Muscle layer of duodenum (tissue), 2 donors: ENCODE measurements at regions not wholly inside any gene's neighbourhood (a gene's known extent, or its start where the extent isn't known, plus 50 kb on each side); places are given as distances from the start of the nearest gene placed in this dataset.

Experiments used
- H3K27ac ChIP-seq: one replicate; pipeline ENCODE4 v1.7.0; 2013; ENCODE audit warnings: mild to moderate bottlenecking, low read length
- H3K27me3 ChIP-seq: one replicate; pipeline ENCODE4 v1.7.0; 2013; ENCODE audit warnings: low read depth, mild to moderate bottlenecking, control low read depth, low read length
- H3K36me3 ChIP-seq, 2 donors: one replicate each; pipeline ENCODE4 v1.7.0; 2013; ENCODE audit warnings: low read length in 2 of 2, control low read depth in 1 of 2, mild to moderate bottlenecking in 1 of 2; ENCODE audit not compliant: insufficient read depth in 2 of 2, control insufficient read depth in 1 of 2
- H3K4me1 ChIP-seq, 2 donors: one replicate each; pipeline ENCODE4 v1.7.0; 2013; ENCODE audit warnings: low read length in 2 of 2, mild to moderate bottlenecking in 2 of 2, control low read depth in 1 of 2, moderate library complexity in 1 of 2; ENCODE audit not compliant: insufficient read depth in 2 of 2, control insufficient read depth in 1 of 2
- H3K4me3 ChIP-seq, 2 donors: one replicate each; pipeline ENCODE4 v1.7.0; 2013; ENCODE audit warnings: low read length in 2 of 2, low read depth in 1 of 2, mild to moderate bottlenecking in 1 of 2
- H3K9me3 ChIP-seq, 2 donors: one replicate each; pipeline ENCODE4 v1.7.0; 2013; ENCODE audit warnings: low read length in 2 of 2, control low read depth in 1 of 2, mild to moderate bottlenecking in 1 of 2; ENCODE audit not compliant: control insufficient read depth in 1 of 2
- donor health status: healthy.

DNA sequence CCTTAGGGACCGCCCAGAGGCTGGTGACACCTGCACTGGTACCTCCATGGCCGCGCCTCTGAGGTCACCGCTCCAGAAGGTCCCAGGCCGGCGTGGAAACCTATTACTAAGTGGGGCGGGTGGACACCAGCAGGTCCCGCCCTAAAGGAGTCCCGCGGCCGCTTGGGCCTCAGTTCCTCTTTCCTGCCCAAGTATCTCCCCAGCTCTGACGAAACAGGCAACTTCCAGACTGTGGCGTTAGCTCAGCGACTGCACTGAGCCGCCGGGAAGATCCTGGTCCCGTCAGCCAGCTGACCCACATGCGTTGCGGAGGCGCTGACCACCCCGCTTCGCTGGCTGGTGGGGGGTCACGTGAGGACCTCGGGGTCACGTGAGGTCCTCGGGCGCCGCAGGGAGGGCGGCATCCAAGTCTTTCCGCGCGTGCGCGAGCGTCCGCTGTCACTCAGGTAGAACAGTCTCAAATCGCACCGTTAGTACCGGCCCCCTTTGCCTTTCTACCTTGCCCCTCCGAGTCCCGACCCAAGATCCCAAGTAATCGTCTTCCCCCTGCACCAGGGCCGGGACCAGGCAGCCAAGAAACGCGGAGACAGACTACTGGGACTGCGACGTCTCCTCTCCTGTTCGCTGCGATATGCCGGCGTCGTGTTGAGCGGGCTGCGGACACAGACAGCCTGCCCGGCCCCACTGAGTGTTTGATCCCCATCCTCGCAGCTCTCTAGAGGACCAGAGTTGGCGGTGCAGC lies 53.7 kb upstream of the KDM4C start:
- no peak overlapping the region for H3K27ac ChIP-seq

DNA sequence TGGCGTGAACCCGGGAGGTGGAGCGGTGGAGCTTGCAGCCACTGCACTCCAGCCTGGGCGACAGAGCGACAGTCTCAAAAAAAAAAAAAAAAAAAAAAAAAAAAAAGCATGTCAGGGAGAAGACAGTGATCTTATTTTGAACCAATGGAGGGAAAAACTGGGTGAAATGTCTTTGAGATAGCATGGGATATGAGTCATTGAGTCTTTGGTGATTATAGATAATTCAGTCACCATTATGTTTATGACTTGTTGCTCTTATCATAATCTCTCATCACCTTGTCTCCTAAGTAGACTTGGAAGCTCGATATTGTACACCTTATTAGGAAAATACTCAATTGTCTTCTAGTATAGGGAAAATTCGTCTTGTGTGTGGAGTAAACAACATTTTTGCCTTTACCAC lies 55.1 kb upstream of the KDM4C start:
- Histone ChIP-seq H3K27ac (no peak overlapping the region), H3K27me3 (no peaks in the 10 kb centered on the region), H3K36me3 (no peaks in the 10 kb centered on the region), H3K4me1 (no peaks in the 10 kb centered on the region), H3K4me3 (no peak overlapping the region), H3K9me3 (no peaks in the 10 kb centered on the region)

More for the DNA sequence above, 53.7 kb upstream of the KDM4C start:
- H3K4me3 ChIP-seq: peak overlapping the region; percentile 57 to 80
- H3K36me3 ChIP-seq: no peaks in the 10 kb centered on the region
- no peaks in the 10 kb centered on the region for H3K27me3 ChIP-seq
- no peaks in the 10 kb centered on the region for H3K4me1 ChIP-seq
- no peaks in the 10 kb centered on the region for H3K9me3 ChIP-seq

DNA sequence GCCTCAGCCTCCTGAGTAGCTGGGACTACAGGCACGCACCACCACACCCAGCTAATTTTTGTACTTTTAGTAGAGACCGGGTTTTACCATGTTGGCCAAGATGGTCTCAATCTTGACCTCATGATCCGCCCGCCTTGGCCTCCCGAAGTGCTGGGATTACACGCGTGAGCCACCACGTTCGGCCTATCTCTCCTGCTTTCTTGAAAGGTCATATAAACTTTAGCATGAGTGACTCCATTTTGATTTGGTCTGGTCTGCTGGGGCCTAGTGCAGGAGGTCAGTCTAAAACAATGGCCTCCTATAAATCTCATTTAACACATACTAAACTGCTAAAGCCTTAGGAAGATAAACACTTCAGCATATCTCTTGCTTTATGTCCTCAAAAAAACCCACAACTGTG lies 50.6 kb upstream of the GLDC start:
- Histone ChIP-seq H3K4me1 (no peaks in the 10 kb centered on the region), H3K27me3 (no peaks in the 10 kb centered on the region), H3K4me3 (no peak overlapping the region), H3K9me3 (no peaks in the 10 kb centered on the region), H3K36me3 (no peaks in the 10 kb centered on the region), H3K27ac (no peak overlapping the region)

DNA sequence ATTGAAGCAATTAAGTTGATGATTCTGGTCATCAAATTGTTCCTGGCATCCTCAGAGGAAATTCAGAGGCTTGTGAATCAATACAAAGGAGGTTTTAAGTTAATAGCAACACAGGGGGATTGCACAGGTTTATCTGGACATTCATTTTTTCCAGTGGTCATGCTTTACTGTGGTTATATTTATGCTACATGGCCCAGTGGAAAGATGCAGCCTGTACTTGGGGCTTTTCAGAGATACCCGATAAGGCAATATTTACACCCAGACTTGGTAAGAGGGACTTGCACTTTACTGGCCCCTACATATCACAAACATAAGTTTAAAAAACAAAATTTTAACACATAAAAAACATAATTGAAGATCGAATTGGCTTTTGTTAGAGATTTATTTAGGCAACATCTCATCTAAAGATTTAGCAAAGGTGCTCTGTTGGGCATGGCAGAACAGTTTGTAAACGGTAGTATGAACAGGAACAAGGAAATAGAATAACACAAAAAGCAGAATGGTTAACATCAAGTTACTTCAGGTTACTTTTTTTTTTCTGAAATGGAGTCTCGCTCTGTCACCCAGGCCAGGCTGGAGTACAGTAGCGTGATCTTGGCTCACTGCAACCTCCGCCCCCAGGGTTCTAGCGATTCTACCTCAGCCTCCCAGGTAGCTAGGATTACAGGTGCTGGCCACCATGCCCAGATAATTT lies 49.7 kb upstream of the GLDC start:
- no peaks in the 10 kb centered on the region for H3K36me3 ChIP-seq
- no peaks in the 10 kb centered on the region for H3K27me3 ChIP-seq
- H3K9me3 ChIP-seq: no peaks in the 10 kb centered on the region
- H3K4me3 ChIP-seq: no peak overlapping the region
- no peaks in the 10 kb centered on the region for H3K4me1 ChIP-seq
- no peak overlapping the region for H3K27ac ChIP-seq
